Mesothelial cell of epicardium (in vitro differentiated cells): ENCODE measurements at regions not wholly inside any gene's neighbourhood (a gene's known extent, or its start where the extent isn't known, plus 50 kb on each side); places are given as distances from the start of the nearest gene placed in this dataset.

Source experiments
- DNase-seq, 2 experiments: peaks; one replicate each; pipeline ENCODE4 v3.0.0; 2021; ENCODE audit warnings: low spot score in 2 of 2; ENCODE audit not compliant: unreplicated experiment in 2 of 2
- H3K27ac Mint-ChIP-seq: 2 replicates; pipeline ENCODE4 v1.8.0; 2021; ENCODE audit warnings: mixed read lengths
- H3K27me3 Mint-ChIP-seq: 2 replicates; pipeline ENCODE4 v1.8.0; 2021; ENCODE audit warnings: low read depth, mixed read lengths
- H3K36me3 Mint-ChIP-seq: 2 replicates; pipeline ENCODE4 v1.8.0; 2021; ENCODE audit warnings: mixed read lengths
- H3K4me1 Mint-ChIP-seq: 2 replicates; pipeline ENCODE4 v1.8.0; 2021; ENCODE audit warnings: mixed read lengths
- H3K4me3 Mint-ChIP-seq: 2 replicates; pipeline ENCODE4 v1.8.0; 2021; ENCODE audit warnings: mild to moderate bottlenecking, moderate library complexity, mixed read lengths
- H3K9me3 Mint-ChIP-seq: 2 replicates; pipeline ENCODE4 v1.8.0; 2021; ENCODE audit warnings: mixed read lengths
- CTCF ChIP-seq: fragments of 200-600 bp; sonication (generic); IDR thresholded peaks from one replicate; pipeline ENCODE4 v1.5.0; 2021; ENCODE audit warnings: antibody characterized with exemption; ENCODE audit not compliant: unreplicated experiment

DNA sequence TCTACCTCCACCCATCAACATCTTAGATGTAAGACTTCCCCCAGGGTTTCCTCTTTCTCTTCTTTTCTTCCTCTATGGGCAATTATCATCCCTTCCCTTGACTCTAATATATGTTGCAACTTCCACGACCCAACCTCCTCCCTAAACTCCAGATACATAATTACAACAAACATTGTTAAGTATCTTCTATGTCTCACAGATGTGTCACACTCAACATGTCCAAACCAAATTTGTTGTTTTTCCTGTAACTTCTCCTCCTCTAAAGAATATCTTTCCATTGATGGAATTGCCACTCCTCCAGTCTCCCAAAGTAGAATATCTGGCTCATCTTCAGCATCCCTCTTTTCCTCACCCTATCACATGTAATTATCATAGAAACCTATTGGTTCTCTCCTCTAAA, 314.2 kb downstream of the RWDD3 start:
- Mint-ChIP-seq H3K9me3 (no peaks in the 10 kb centered on the region), H3K27ac (no peak overlapping the region), H3K4me3 (no peak overlapping the region), H3K4me1 (no peaks in the 10 kb centered on the region), H3K36me3 (no peaks in the 10 kb centered on the region), H3K27me3 (peaks cover 2% of the 10 kb centered on the region)
- no peak for TF ChIP-seq CTCF
- no peak for DNase-seq

- Mint-ChIP-seq H3K9me3 (peaks cover 13% of the 10 kb centered on the region), H3K4me1 (no peaks in the 10 kb centered on the region)
Measured at GRCh38 chr1:95551201-95551600, 317.2 kb downstream of the RWDD3 start.

GRCh38 chr1:95553595-95553994, 319.6 kb downstream of the RWDD3 start:
- peaks cover 2% of the 10 kb centered on the region for H3K36me3 Mint-ChIP-seq
- no peak overlapping the region for H3K4me3 Mint-ChIP-seq
- H3K4me1 Mint-ChIP-seq, result no peaks in the 10 kb centered on the region
- no peak for TF ChIP-seq CTCF
- peaks cover 2% of the 10 kb centered on the region for H3K27me3 Mint-ChIP-seq
- no peak overlapping the region for H3K27ac Mint-ChIP-seq
- DNase-seq, result no peak
- peaks cover 29% of the 10 kb centered on the region for H3K9me3 Mint-ChIP-seq

More at GRCh38 chr1:95551201-95551600, 317.2 kb downstream of the RWDD3 start:
- no peak overlapping the region for H3K4me3 Mint-ChIP-seq
- no peak overlapping the region for H3K27ac Mint-ChIP-seq
- peaks cover 4% of the 10 kb centered on the region for H3K27me3 Mint-ChIP-seq
- no peak for TF ChIP-seq CTCF
- no peak for DNase-seq
- H3K36me3 Mint-ChIP-seq, result no peaks in the 10 kb centered on the region

- no peak for TF ChIP-seq CTCF
- peaks cover 2% of the 10 kb centered on the region for H3K27me3 Mint-ChIP-seq
Measured at GRCh38 chr1:95554408-95554807, 320.4 kb downstream of the RWDD3 start.

GRCh38 chr1:95558791-95559190, 324.8 kb downstream of the RWDD3 start:
- Mint-ChIP-seq H3K9me3 (peaks cover 40% of the 10 kb centered on the region), H3K27ac (no peak overlapping the region), H3K4me3 (no peak overlapping the region), H3K27me3 (no peaks in the 10 kb centered on the region), H3K36me3 (peaks cover 2% of the 10 kb centered on the region), H3K4me1 (no peaks in the 10 kb centered on the region)
- TF ChIP-seq CTCF, result no peak
- no peak for DNase-seq

More at GRCh38 chr1:95554408-95554807, 320.4 kb downstream of the RWDD3 start:
- Mint-ChIP-seq H3K27ac (no peak overlapping the region), H3K9me3 (peaks cover 35% of the 10 kb centered on the region), H3K4me3 (no peak overlapping the region), H3K4me1 (no peaks in the 10 kb centered on the region), H3K36me3 (peaks cover 2% of the 10 kb centered on the region)
- DNase-seq, result no peak

GRCh38 chr1:95561346-95561745, 327.3 kb downstream of the RWDD3 start:
- peaks cover 2% of the 10 kb centered on the region for H3K36me3 Mint-ChIP-seq
- no peaks in the 10 kb centered on the region for H3K4me1 Mint-ChIP-seq
- H3K27ac Mint-ChIP-seq, result no peak overlapping the region
- no peak overlapping the region for H3K4me3 Mint-ChIP-seq
- TF ChIP-seq CTCF, result no peak
- no peak for DNase-seq
- no peaks in the 10 kb centered on the region for H3K27me3 Mint-ChIP-seq
- peaks cover 26% of the 10 kb centered on the region for H3K9me3 Mint-ChIP-seq
